Neural cell (in vitro differentiated cells): ENCODE measurements at regions not wholly inside any gene's neighbourhood (a gene's known extent, or its start where the extent isn't known, plus 50 kb on each side); places are given as distances from the start of the nearest gene placed in this dataset.

Source experiments
- CTCF ChIP-seq: fragments of 450-650 bp; IDR thresholded peaks from 2 replicates; pipeline ENCODE4 v1.5.1; 2014; ENCODE audit warnings: antibody characterized with exemption, mild to moderate bottlenecking, moderate library complexity; ENCODE audit not compliant: poor library complexity, severe bottlenecking
- EP300 ChIP-seq: fragments of 450-650 bp; conservative IDR thresholded peaks from 2 replicates; pipeline ENCODE4 v1.6.1; 2014; ENCODE audit warnings: antibody characterized with exemption, mild to moderate bottlenecking, moderate library complexity; ENCODE audit not compliant: poor library complexity, severe bottlenecking
- EZH2 ChIP-seq: fragments of 200-600, 300-800 bp; shearing (Covaris generic), sonication (generic); IDR thresholded peaks from 2 replicates; pipeline ENCODE4 v1.6.1; 2014; ENCODE audit warnings: antibody characterized with exemption, low read length, borderline replicate concordance, mild to moderate bottlenecking; ENCODE audit not compliant: insufficient read depth, poor library complexity, severe bottlenecking
- MXI1 ChIP-seq: fragments of 450-650 bp; conservative IDR thresholded peaks from 2 replicates; pipeline ENCODE4 v1.6.1; 2014; ENCODE audit warnings: antibody characterized with exemption, mild to moderate bottlenecking; ENCODE audit not compliant: poor library complexity, severe bottlenecking
- POLR2AphosphoS5 ChIP-seq: IDR thresholded peaks from 2 replicates; pipeline ENCODE4 v1.6.1; 2012
- RAD21 ChIP-seq: fragments of 450-650 bp; conservative IDR thresholded peaks from 2 replicates; pipeline ENCODE4 v1.6.1; 2014; ENCODE audit warnings: antibody characterized with exemption, mild to moderate bottlenecking, moderate library complexity
- REST ChIP-seq: IDR thresholded peaks from 2 replicates; pipeline ENCODE4 v1.6.1; 2012; ENCODE audit warnings: borderline replicate concordance
- SMC3 ChIP-seq: fragments of 450-650 bp; conservative IDR thresholded peaks from 2 replicates; pipeline ENCODE4 v1.6.1; 2014; ENCODE audit warnings: antibody characterized with exemption, mild to moderate bottlenecking, moderate library complexity; ENCODE audit not compliant: poor library complexity
- TAF1 ChIP-seq: IDR thresholded peaks from 2 replicates; pipeline ENCODE4 v1.6.1; 2012; ENCODE audit warnings: low read depth

GRCh38 chr15:79673416-79674123 is 223.2 kb downstream of the MTHFS start:
- TF ChIP-seq CTCF (no peak), EP300 (no peak), EZH2 (no peak), POLR2AphosphoS5 (no peak), RAD21 (no peak), REST (no peak), SMC3 (no peak), TAF1 (no peak), MXI1 (no peak)
